Vagina (tissue), 2 donors: ENCODE measurements at regions not wholly inside any gene's neighbourhood (a gene's known extent, or its start where the extent isn't known, plus 50 kb on each side); places are given as distances from the start of the nearest gene placed in this dataset.

Experiments used
- DNase-seq, 2 donors: peaks; one replicate each; pipeline ENCODE4 v3.0.0-alpha.2; 2017; ENCODE audit errors: extremely low spot score in 2 of 2
- H3K27ac ChIP-seq: fragments of 200-600 bp; sonication (generic); one replicate; pipeline ENCODE4 v1.5.1; 2019
- H3K27me3 ChIP-seq: fragments of 200-600 bp; sonication (generic); one replicate; pipeline ENCODE4 v1.5.1; 2019
- H3K36me3 ChIP-seq, 2 donors: fragments of 200-600 bp; sonication (generic); one replicate each; pipeline ENCODE4 v1.5.1; 2017 to 2019
- H3K4me1 ChIP-seq: fragments of 200-600 bp; sonication (generic); one replicate; pipeline ENCODE4 v1.5.1; 2019
- H3K4me3 ChIP-seq, 2 donors: fragments of 200-600 bp; sonication (generic); 1 replicate in 1 of 2; 2 replicates in 1 of 2; pipeline ENCODE4 v1.5.1; 2016 to 2019
- H3K9me3 ChIP-seq: fragments of 200-600 bp; sonication (generic); one replicate; pipeline ENCODE4 v1.5.1; 2019
- POLR2A ChIP-seq, 2 donors: fragments of 450-650 bp; IDR thresholded peaks; one replicate each; pipeline ENCODE4 v1.6.1; 2017; ENCODE audit warnings: antibody characterized with exemption in 2 of 2, mild to moderate bottlenecking in 2 of 2, moderate library complexity in 2 of 2
- POLR2AphosphoS5 ChIP-seq, 2 donors: sonication (generic); formaldehyde crosslinking; IDR thresholded peaks; one replicate each; pipeline ENCODE4 v1.9.0; 2017; ENCODE audit warnings: antibody characterized with exemption in 2 of 2, mild to moderate bottlenecking in 2 of 2, low read depth in 1 of 2; ENCODE audit not compliant: insufficient read depth in 1 of 2
- intact Hi-C: fragments of 100-400 bp; cut with DNase I; formaldehyde crosslinking; loops from one replicate; pipeline ENCODE4 v1.15.1; 2023
- TF ChIP-seq, protein P1 (sequence below), 3 experiments: fragments of 450-650 bp in 2 of 3; fragments of 200-600 bp in 1 of 3; sonication (generic) in 1 of 3; IDR thresholded peaks; one replicate each; pipeline ENCODE4 v1.5.1; 2017 to 2019; ENCODE audit warnings: antibody characterized with exemption in 3 of 3, mild to moderate bottlenecking in 2 of 3, moderate library complexity in 2 of 3

DNA sequence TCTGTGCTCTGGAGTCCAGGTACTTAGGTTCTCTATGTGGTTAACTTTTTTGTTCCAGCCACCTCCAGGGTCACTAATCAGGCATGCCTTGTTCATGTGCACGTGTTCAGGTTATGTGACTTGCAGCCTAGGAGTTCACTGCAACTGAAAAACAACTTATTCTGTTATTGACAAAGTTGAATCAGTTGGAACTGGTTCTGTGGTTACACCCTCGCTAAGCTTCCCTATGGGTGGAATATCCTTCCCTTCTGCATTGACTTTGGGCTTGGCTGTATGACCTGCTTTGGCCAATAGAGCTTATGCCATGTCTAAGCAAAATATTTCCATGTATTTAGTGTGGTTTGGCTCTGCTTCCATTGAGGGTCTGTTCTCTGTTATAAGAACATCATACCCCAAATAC is 66.0 kb upstream of the DNAH14 start:
- TF ChIP-seq POLR2A (IDR thresholded peaks at IDR 0.05) (no peak), POLR2AphosphoS5 (IDR thresholded peaks at IDR 0.05; ENCODE audit: insufficient read depth in 1 of 2, low read depth in 1 of 2) (no peak)
- TF ChIP-seq, protein P1, sequence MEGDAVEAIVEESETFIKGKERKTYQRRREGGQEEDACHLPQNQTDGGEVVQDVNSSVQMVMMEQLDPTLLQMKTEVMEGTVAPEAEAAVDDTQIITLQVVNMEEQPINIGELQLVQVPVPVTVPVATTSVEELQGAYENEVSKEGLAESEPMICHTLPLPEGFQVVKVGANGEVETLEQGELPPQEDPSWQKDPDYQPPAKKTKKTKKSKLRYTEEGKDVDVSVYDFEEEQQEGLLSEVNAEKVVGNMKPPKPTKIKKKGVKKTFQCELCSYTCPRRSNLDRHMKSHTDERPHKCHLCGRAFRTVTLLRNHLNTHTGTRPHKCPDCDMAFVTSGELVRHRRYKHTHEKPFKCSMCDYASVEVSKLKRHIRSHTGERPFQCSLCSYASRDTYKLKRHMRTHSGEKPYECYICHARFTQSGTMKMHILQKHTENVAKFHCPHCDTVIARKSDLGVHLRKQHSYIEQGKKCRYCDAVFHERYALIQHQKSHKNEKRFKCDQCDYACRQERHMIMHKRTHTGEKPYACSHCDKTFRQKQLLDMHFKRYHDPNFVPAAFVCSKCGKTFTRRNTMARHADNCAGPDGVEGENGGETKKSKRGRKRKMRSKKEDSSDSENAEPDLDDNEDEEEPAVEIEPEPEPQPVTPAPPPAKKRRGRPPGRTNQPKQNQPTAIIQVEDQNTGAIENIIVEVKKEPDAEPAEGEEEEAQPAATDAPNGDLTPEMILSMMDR (IDR thresholded peaks at IDR 0.05) = no peak
- Histone ChIP-seq H3K36me3 (no peaks in the 10 kb centered on the region), H3K9me3 (no peaks in the 10 kb centered on the region), H3K27me3 (no peaks in the 10 kb centered on the region), H3K4me3 (no peak overlapping the region), H3K4me1 (no peaks in the 10 kb centered on the region), H3K27ac (no peak overlapping the region)
- intact Hi-C loops = no loop called here
- DNase-seq = no peak

DNA sequence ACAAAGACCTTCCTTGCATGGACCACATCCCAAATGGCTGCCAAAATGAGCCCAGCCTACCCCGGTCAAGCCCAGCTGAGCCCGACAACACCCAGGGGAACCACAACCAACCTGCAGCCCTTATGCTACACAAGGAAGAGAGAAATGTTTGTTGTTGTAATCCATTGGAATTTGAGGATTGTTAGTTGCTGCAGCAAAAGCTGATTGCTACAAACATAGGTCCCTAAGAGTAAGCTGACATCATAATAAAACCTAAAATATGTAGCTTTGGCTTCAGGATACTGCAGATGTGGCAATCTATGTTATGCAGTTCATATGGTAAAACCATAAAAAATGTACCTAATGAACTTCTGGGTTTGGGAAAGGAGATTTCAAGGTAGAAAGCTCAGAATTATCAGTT is 65.5 kb upstream of the DNAH14 start:
- Histone ChIP-seq H3K9me3 (no peaks in the 10 kb centered on the region), H3K4me1 (no peaks in the 10 kb centered on the region), H3K36me3 (no peaks in the 10 kb centered on the region), H3K27ac (no peak overlapping the region), H3K4me3 (no peak overlapping the region), H3K27me3 (no peaks in the 10 kb centered on the region)
- TF ChIP-seq POLR2A (IDR thresholded peaks at IDR 0.05) (no peak), POLR2AphosphoS5 (IDR thresholded peaks at IDR 0.05; ENCODE audit: insufficient read depth in 1 of 2, low read depth in 1 of 2) (no peak)
- TF ChIP-seq, protein P1 (IDR thresholded peaks at IDR 0.05) = no peak
- intact Hi-C loops = no loop called here
- no peak for DNase-seq

DNA sequence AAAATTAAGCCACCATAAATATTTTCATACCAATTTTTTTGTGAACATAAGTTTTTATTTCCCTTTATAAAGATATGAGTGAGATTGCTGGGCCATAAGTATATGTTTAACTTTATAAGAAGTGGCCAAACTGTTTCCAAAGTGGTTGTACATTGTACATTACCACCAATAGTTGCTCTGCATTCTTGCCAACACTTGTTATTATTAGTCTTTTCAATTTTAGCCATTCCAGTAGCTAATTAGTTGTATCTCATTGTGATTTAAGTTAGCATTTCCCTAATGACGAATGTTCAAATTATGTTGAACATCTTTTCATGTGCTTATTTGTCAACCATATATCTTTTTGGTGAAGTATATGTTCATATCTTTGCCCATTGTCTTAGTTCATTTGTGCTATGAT is 64.0 kb upstream of the DNAH14 start:
- no peaks in the 10 kb centered on the region for H3K36me3 ChIP-seq
- no peaks in the 10 kb centered on the region for H3K4me1 ChIP-seq
- H3K9me3 ChIP-seq = no peaks in the 10 kb centered on the region
- no peak overlapping the region for H3K27ac ChIP-seq
- H3K27me3 ChIP-seq = no peaks in the 10 kb centered on the region
- H3K4me3 ChIP-seq = no peak overlapping the region
- no peak for DNase-seq
- intact Hi-C loops = no loop called here
- TF ChIP-seq, protein P1 (IDR thresholded peaks at IDR 0.05) = no peak
- TF ChIP-seq POLR2AphosphoS5 (IDR thresholded peaks at IDR 0.05; ENCODE audit: insufficient read depth in 1 of 2, low read depth in 1 of 2) (no peak), POLR2A (IDR thresholded peaks at IDR 0.05) (no peak)

DNA sequence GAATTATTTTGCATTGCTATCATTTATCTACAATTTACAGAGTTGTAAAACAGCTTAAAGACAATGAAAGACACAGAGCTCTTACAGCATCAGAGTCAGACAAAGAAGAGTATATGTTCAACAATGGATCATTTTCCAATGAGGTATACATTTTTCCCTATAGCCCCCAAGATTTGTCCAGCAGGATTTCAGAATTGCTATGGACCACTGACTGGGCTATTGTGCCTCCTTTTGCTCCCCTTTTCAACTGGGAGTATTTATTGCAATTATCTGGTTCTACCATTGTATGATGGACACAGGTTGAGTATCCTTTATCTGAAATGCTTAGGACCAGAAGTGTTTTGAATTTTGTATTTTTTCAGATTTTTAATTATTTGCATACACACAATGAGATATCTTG is 62.5 kb upstream of the DNAH14 start:
- TF ChIP-seq POLR2AphosphoS5 (IDR thresholded peaks at IDR 0.05; ENCODE audit: insufficient read depth in 1 of 2, low read depth in 1 of 2) (no peak), POLR2A (IDR thresholded peaks at IDR 0.05) (no peak)
- TF ChIP-seq, protein P1 (IDR thresholded peaks at IDR 0.05) = no peak
- Histone ChIP-seq H3K27me3 (no peaks in the 10 kb centered on the region), H3K36me3 (no peaks in the 10 kb centered on the region), H3K4me3 (no peak overlapping the region), H3K27ac (no peak overlapping the region), H3K9me3 (no peaks in the 10 kb centered on the region), H3K4me1 (no peaks in the 10 kb centered on the region)
- DNase-seq = no peak
- intact Hi-C loops = no loop called here

DNA sequence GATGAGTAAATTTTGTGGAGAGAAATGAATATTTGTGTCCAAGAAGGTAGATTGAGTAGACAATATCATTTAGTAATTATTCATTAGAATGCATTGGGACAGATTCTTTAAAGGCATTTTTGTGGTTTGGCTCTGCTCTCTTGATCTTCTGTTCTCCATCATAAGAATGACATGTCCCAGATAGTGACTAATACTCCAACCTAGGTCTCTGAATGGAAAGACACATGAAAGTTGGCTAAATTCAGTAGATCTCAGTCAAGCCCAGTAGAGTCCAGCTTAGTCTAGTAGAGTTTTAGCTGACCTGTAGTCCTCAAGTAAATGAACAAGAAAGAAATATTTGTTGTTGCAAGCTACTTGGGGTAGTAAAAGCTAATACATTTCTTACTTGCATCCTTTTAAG is 61.8 kb upstream of the DNAH14 start:
- intact Hi-C loops = no loop called here
- Histone ChIP-seq H3K36me3 (no peaks in the 10 kb centered on the region), H3K4me3 (no peak overlapping the region), H3K9me3 (no peaks in the 10 kb centered on the region), H3K27me3 (no peaks in the 10 kb centered on the region), H3K4me1 (no peaks in the 10 kb centered on the region), H3K27ac (no peak overlapping the region)
- TF ChIP-seq POLR2AphosphoS5 (IDR thresholded peaks at IDR 0.05; ENCODE audit: insufficient read depth in 1 of 2, low read depth in 1 of 2) = no peak
- no peak for TF ChIP-seq POLR2A (IDR thresholded peaks at IDR 0.05)
- TF ChIP-seq, protein P1 (IDR thresholded peaks at IDR 0.05) = no peak
- DNase-seq = no peak
